ENCODE measurements at regions not wholly inside any gene's neighbourhood (a gene's known extent, or its start where the extent isn't known, plus 50 kb on each side); places are given as distances from the start of the nearest gene placed in this dataset.

- TF ChIP-seq, protein P1, sequence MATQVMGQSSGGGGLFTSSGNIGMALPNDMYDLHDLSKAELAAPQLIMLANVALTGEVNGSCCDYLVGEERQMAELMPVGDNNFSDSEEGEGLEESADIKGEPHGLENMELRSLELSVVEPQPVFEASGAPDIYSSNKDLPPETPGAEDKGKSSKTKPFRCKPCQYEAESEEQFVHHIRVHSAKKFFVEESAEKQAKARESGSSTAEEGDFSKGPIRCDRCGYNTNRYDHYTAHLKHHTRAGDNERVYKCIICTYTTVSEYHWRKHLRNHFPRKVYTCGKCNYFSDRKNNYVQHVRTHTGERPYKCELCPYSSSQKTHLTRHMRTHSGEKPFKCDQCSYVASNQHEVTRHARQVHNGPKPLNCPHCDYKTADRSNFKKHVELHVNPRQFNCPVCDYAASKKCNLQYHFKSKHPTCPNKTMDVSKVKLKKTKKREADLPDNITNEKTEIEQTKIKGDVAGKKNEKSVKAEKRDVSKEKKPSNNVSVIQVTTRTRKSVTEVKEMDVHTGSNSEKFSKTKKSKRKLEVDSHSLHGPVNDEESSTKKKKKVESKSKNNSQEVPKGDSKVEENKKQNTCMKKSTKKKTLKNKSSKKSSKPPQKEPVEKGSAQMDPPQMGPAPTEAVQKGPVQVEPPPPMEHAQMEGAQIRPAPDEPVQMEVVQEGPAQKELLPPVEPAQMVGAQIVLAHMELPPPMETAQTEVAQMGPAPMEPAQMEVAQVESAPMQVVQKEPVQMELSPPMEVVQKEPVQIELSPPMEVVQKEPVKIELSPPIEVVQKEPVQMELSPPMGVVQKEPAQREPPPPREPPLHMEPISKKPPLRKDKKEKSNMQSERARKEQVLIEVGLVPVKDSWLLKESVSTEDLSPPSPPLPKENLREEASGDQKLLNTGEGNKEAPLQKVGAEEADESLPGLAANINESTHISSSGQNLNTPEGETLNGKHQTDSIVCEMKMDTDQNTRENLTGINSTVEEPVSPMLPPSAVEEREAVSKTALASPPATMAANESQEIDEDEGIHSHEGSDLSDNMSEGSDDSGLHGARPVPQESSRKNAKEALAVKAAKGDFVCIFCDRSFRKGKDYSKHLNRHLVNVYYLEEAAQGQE (IDR thresholded peaks at IDR 0.05; ENCODE audit: insufficient replicate concordance, low read depth) = no peak
- TF ChIP-seq SPI1 (IDR thresholded peaks at IDR 0.05; ENCODE audit: borderline replicate concordance, low read depth) (no peak), CTCF (IDR thresholded peaks at IDR 0.05; ENCODE audit: insufficient read depth, low read length) (no peak), POLR2AphosphoS5 (IDR thresholded peaks at IDR 0.05; ENCODE audit: low read depth) (no peak)
- H3K27ac ChIP-seq (replicated peaks) = no peak overlapping the region
- no peak overlapping the region for H3K4me3 ChIP-seq (replicated peaks; ENCODE audit: insufficient read depth, low read length)
- no peak for DNase-seq (ENCODE audit: low read depth in 1 of 2, low spot score in 1 of 2)
- H3K27me3 ChIP-seq (ENCODE audit: insufficient read depth, poor library complexity, severe bottlenecking) = no peaks in the 10 kb centered on the region
These were observed 1146.7 kb upstream of the PRMT6 start for GRCh38 chr1:105909811-105910210.

DNA sequence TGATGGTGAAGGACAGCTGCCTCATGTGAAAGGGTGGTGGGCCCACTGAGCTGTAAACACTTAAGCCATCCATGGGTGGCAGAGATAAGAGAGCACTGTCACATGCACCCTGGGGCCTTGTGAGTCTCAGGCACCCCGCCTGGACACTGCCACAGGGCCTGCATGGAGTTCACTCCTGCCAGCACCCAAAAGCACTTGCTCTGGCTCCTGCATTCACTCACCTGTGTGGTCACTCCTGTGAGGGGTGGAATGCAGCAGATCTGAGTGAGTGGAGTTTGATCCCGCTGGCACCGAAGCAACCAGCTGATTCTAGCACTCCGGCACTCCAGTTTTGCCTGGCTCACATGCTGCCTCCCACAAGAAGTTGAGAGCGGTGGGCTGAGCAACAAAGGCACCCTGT lies 1142.1 kb upstream of the PRMT6 start:
- DNase-seq (ENCODE audit: low read depth in 1 of 2, low spot score in 1 of 2) = no peak
- Histone ChIP-seq H3K27ac (replicated peaks) (no peak overlapping the region), H3K27me3 (ENCODE audit: insufficient read depth, poor library complexity, severe bottlenecking) (no peaks in the 10 kb centered on the region), H3K4me3 (replicated peaks; ENCODE audit: insufficient read depth, low read length) (no peak overlapping the region)
- TF ChIP-seq, protein P1 (IDR thresholded peaks at IDR 0.05; ENCODE audit: insufficient replicate concordance, low read depth) = no peak
- TF ChIP-seq SPI1 (IDR thresholded peaks at IDR 0.05; ENCODE audit: borderline replicate concordance, low read depth) (no peak), CTCF (IDR thresholded peaks at IDR 0.05; ENCODE audit: insufficient read depth, low read length) (no peak), GABPA (IDR thresholded peaks at IDR 0.05; ENCODE audit: low read depth) (no peak), POLR2AphosphoS5 (IDR thresholded peaks at IDR 0.05; ENCODE audit: low read depth) (no peak)

DNA sequence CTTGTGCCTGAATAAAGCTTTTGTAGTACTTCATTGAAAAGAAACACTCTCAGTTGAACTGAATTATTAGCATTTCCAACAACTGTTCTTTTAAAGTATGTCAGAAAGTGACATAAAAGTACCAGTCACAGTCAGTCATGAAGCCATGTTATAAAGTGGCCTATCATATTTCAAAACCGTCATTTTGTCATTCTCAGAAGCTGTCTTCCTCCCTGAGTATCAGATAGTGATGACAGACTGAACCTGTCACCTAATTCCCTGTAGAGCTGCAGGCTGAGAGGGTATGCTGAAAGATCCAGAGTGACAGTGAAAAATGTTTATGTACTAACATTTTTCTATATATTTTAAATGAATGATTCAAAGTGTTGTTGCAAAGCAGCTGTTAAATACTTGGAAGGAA lies 1121.7 kb upstream of the PRMT6 start:
- no peak for DNase-seq (ENCODE audit: low read depth in 1 of 2, low spot score in 1 of 2)
- no peaks in the 10 kb centered on the region for H3K27me3 ChIP-seq (ENCODE audit: insufficient read depth, poor library complexity, severe bottlenecking)
- no peak overlapping the region for H3K4me3 ChIP-seq (replicated peaks; ENCODE audit: insufficient read depth, low read length)
- TF ChIP-seq, protein P1 (IDR thresholded peaks at IDR 0.05; ENCODE audit: insufficient replicate concordance, low read depth) = no peak
- TF ChIP-seq GABPA (IDR thresholded peaks at IDR 0.05; ENCODE audit: low read depth) (no peak), POLR2AphosphoS5 (IDR thresholded peaks at IDR 0.05; ENCODE audit: low read depth) (no peak), SPI1 (IDR thresholded peaks at IDR 0.05; ENCODE audit: borderline replicate concordance, low read depth) (no peak), CTCF (IDR thresholded peaks at IDR 0.05; ENCODE audit: insufficient read depth, low read length) (no peak)
- H3K27ac ChIP-seq (replicated peaks) = no peak overlapping the region
